ENCODE measurements at regions not wholly inside any gene's neighbourhood (a gene's known extent, or its start where the extent isn't known, plus 50 kb on each side); places are given as distances from the start of the nearest gene placed in this dataset.
"Not testable (repeated sequence)": the region's sequence is repeated elsewhere in the genome, so short reads cannot be mapped to it uniquely, and the experiment has no call there.

DNA sequence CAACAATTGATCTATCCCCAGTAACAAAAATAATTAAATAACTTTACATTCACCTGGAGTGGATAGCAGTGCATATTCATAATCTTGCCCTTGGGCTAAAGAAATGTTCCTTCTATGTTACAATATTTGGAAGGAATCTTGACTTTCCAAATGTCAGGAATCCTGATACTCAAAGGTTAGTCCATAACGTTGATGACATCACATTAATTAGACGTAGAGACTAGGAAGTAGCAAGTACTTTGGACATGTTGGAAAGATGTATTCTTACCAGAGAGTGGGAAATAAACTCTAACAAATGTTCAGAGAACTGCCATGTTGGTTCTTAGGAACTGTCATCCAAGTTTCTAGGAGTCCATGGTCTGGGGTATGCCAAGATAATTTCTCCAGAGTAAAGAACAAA lies 70.6 kb upstream of the SLC25A36 start:
- no peaks in the 10 kb centered on the region for H3K36me3 Mint-ChIP-seq
- no peak overlapping the region for H3K4me3 Mint-ChIP-seq
- no peak for DNase-seq (ENCODE audit: low spot score)
- H3K36me3 ChIP-seq, result no peaks in the 10 kb centered on the region
- no peak overlapping the region for H3K27ac ChIP-seq
- H3K9me3 Mint-ChIP-seq, result peaks cover 3% of the 10 kb centered on the region
- TF ChIP-seq EZH2phosphoT487 (IDR thresholded peaks at IDR 0.05) (no peak), EZH2 (IDR thresholded peaks at IDR 0.05) (no peak), CTCF (IDR thresholded peaks at IDR 0.05) (no peak)
- H3K4me3 ChIP-seq, result no peak overlapping the region
- no peak overlapping the region for H2AFZ ChIP-seq (replicated peaks)
- H3K9ac ChIP-seq, result no peak overlapping the region
- no peaks in the 10 kb centered on the region for H3K4me1 ChIP-seq
- no peaks in the 10 kb centered on the region for H3K79me2 ChIP-seq (ENCODE audit: low read depth)
- H3K27me3 Mint-ChIP-seq (ENCODE audit: insufficient read depth, low read depth), result peaks cover 8% of the 10 kb centered on the region
- no peak overlapping the region for H3K27ac Mint-ChIP-seq
- H4K20me1 ChIP-seq (ENCODE audit: low read depth), result no peaks in the 10 kb centered on the region
- no peaks in the 10 kb centered on the region for H3K4me1 Mint-ChIP-seq
- H3F3A ChIP-seq (ENCODE audit: low read depth), result no peaks in the 10 kb centered on the region
- no peaks in the 10 kb centered on the region for H3K9me3 ChIP-seq (ENCODE audit: low read depth)
- H3K4me2 ChIP-seq, result no peak overlapping the region
- no peaks in the 10 kb centered on the region for H3K27me3 ChIP-seq

GRCh38 chr3:140872165-140872564 lies 69.5 kb upstream of the SLC25A36 start:
- H3K9me3 Mint-ChIP-seq, result not testable (repeated sequence)

DNA sequence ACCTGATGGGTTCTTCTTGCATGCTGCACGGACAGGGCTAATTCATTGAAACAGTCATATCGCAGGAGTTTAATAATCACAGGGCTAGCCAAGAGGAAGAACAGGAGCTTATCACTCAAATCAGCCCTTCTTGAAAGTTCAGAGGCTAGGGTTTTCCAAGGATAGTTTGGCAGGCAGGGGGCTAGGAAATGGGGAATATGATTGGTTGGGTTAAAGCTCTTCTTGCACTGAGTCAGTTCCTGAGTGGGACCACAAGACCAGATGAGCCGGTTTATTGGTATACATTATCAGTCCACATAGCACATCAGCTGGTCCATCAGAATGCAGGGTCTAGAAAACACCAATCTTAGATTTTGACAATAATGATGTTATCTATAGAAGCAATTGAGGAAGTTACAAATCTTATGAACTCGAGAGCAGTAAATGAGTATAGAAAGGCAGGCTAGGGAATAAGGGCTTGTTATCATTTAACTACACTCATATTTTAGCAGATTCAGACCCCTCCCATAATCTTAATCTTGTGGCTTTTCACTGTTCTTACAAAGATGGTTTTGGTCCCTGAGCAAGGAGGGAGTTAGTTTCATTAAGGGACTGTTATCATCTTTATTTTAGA lies 58.1 kb upstream of the SLC25A36 start:
- Histone ChIP-seq H3F3A (ENCODE audit: low read depth) (no peaks in the 10 kb centered on the region), H3K27ac (no peak overlapping the region), H3K27me3 (no peaks in the 10 kb centered on the region), H3K4me1 (no peaks in the 10 kb centered on the region), H3K9ac (no peak overlapping the region), H3K9me3 (ENCODE audit: low read depth) (no peaks in the 10 kb centered on the region), H3K36me3 (no peaks in the 10 kb centered on the region), H3K4me3 (no peak overlapping the region), H4K20me1 (ENCODE audit: low read depth) (no peaks in the 10 kb centered on the region), H3K79me2 (ENCODE audit: low read depth) (no peaks in the 10 kb centered on the region), H3K4me2 (no peak overlapping the region), H2AFZ (replicated peaks) (no peak overlapping the region)
- Mint-ChIP-seq H3K36me3 (no peaks in the 10 kb centered on the region), H3K4me3 (no peak overlapping the region), H3K27ac (no peak overlapping the region), H3K4me1 (no peaks in the 10 kb centered on the region), H3K27me3 (ENCODE audit: insufficient read depth, low read depth) (peaks cover 8% of the 10 kb centered on the region), H3K9me3 (peaks cover 36% of the 10 kb centered on the region)
- DNase-seq (ENCODE audit: low spot score), result no peak
- TF ChIP-seq EZH2phosphoT487 (IDR thresholded peaks at IDR 0.05), result no peak
- TF ChIP-seq EZH2 (IDR thresholded peaks at IDR 0.05), result no peak
- no peak for TF ChIP-seq CTCF (IDR thresholded peaks at IDR 0.05)

More at GRCh38 chr3:140872165-140872564, 69.5 kb upstream of the SLC25A36 start:
- not testable (repeated sequence) for H3K4me1 Mint-ChIP-seq; H3K27me3 Mint-ChIP-seq (ENCODE audit: insufficient read depth, low read depth); H3K4me3 ChIP-seq; H3K36me3 Mint-ChIP-seq; H3K4me2 ChIP-seq; H3K4me1 ChIP-seq; H3K27ac ChIP-seq; H3K79me2 ChIP-seq (ENCODE audit: low read depth); DNase-seq (ENCODE audit: low spot score); H3K9ac ChIP-seq; H3K27me3 ChIP-seq; H3K4me3 Mint-ChIP-seq; H3F3A ChIP-seq (ENCODE audit: low read depth); H4K20me1 ChIP-seq (ENCODE audit: low read depth); H3K9me3 ChIP-seq (ENCODE audit: low read depth); H3K36me3 ChIP-seq; H2AFZ ChIP-seq (replicated peaks); H3K27ac Mint-ChIP-seq

- not testable (repeated sequence) for H3K27me3 ChIP-seq; DNase-seq (ENCODE audit: low spot score); H3K4me3 Mint-ChIP-seq; H4K20me1 ChIP-seq (ENCODE audit: low read depth); H3K4me3 ChIP-seq; H3K79me2 ChIP-seq (ENCODE audit: low read depth); H3K4me2 ChIP-seq; H3K9ac ChIP-seq; H3K36me3 Mint-ChIP-seq; H3K27ac ChIP-seq; H3K27me3 Mint-ChIP-seq (ENCODE audit: insufficient read depth, low read depth); H3K36me3 ChIP-seq; H3K27ac Mint-ChIP-seq; H3K9me3 ChIP-seq (ENCODE audit: low read depth); H3K4me1 ChIP-seq; H3K4me1 Mint-ChIP-seq; H2AFZ ChIP-seq (replicated peaks); H3F3A ChIP-seq (ENCODE audit: low read depth)
- H3K9me3 Mint-ChIP-seq, result peaks cover 29% of the 10 kb centered on the region
Measured at GRCh38 chr3:140885697-140886096, 55.9 kb upstream of the SLC25A36 start.
